Osteocyte (in vitro differentiated cells): ENCODE measurements at regions not wholly inside any gene's neighbourhood (a gene's known extent, or its start where the extent isn't known, plus 50 kb on each side); places are given as distances from the start of the nearest gene placed in this dataset.
"Not testable (repeated sequence)": the region's sequence is repeated elsewhere in the genome, so short reads cannot be mapped to it uniquely, and the experiment has no call there.

ENCODE experiments used
- DNase-seq: peaks from one replicate; pipeline ENCODE4 v3.0.0; 2021; ENCODE audit warnings: mixed read lengths; ENCODE audit not compliant: unreplicated experiment; ENCODE audit errors: extremely low spot score
- H3K27ac Mint-ChIP-seq: one replicate; pipeline ENCODE4 v1.8.0; 2021; ENCODE audit warnings: mild to moderate bottlenecking, mixed read lengths; ENCODE audit not compliant: unreplicated experiment
- H3K27me3 Mint-ChIP-seq: one replicate; pipeline ENCODE4 v1.8.0; 2021; ENCODE audit warnings: mixed read lengths; ENCODE audit not compliant: unreplicated experiment
- H3K36me3 Mint-ChIP-seq: one replicate; pipeline ENCODE4 v1.8.0; 2021; ENCODE audit warnings: mixed read lengths; ENCODE audit not compliant: unreplicated experiment
- H3K4me1 Mint-ChIP-seq: one replicate; pipeline ENCODE4 v1.8.0; 2021; ENCODE audit warnings: mixed read lengths; ENCODE audit not compliant: unreplicated experiment
- H3K4me3 Mint-ChIP-seq: one replicate; pipeline ENCODE4 v1.8.0; 2021; ENCODE audit warnings: mild to moderate bottlenecking, moderate library complexity, mixed read lengths; ENCODE audit not compliant: unreplicated experiment
- H3K9me3 Mint-ChIP-seq: one replicate; pipeline ENCODE4 v1.8.0; 2021; ENCODE audit warnings: mixed read lengths; ENCODE audit not compliant: unreplicated experiment
- CTCF ChIP-seq: fragments of 200-600 bp; sonication (generic); IDR thresholded peaks from 2 replicates; pipeline ENCODE4 v1.5.0; 2021; ENCODE audit warnings: antibody characterized with exemption, mild to moderate bottlenecking, moderate library complexity

DNA sequence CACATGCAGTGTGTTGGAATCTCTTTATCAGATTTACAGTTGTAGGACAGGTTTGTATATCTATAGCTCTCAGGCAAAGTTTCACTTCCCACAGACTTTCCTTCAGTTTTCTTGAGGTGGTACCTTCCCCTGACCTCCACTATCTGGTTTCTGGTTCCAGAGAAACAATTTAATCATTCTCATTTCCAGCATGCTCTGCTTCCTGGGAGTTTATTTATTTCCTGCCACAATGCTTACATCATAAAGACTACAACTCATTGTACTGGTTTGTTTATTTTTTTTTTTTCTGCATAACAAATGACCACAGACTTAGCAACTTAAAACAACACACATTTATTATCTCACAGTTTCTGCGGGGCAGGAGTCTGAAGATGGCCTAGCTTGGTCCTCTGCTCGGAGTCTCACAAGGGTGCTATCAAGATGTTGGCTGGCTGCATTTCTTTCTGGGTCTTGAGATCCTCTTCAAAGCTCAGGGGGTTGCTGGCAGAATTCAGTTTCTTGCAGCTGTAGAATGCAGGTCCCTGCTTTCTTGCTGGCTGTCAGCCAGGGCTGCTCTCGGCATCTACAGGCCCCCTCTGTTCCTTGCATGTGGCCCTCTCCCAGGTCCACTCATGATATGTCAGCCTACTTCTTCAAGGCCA lies 247.7 kb downstream of the ENC1 start:
- H3K4me1 Mint-ChIP-seq = peaks cover 8% of the 10 kb centered on the region
- no peak for DNase-seq
- no peak overlapping the region for H3K4me3 Mint-ChIP-seq

DNA sequence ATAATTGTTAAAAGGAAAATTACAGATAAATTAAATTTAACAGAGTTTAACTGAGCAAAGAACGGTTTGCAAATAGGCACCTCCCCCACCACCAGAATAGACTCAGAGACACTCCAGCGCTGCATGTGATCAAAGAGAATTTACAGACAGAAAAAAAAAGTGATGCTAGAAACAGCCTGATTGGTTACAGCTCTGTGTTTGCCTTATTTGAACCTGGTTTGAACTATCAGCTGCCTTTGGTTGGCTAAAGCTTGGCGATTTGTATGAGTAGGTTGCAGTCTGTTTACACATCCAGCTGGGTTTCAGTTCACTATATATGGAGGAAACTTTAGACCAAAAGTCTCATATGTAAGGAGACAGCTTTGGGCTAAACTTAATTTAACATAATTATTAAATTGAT lies 249.1 kb downstream of the ENC1 start:
- Mint-ChIP-seq H3K27me3 (no peaks in the 10 kb centered on the region), H3K4me1 (peaks cover 8% of the 10 kb centered on the region), H3K9me3 (no peaks in the 10 kb centered on the region), H3K4me3 (no peak overlapping the region), H3K36me3 (no peaks in the 10 kb centered on the region), H3K27ac (no peak overlapping the region)
- TF ChIP-seq CTCF = no peak
- DNase-seq = no peak

More for the DNA sequence above, 247.7 kb downstream of the ENC1 start:
- TF ChIP-seq CTCF = no peak
- H3K27me3 Mint-ChIP-seq = no peaks in the 10 kb centered on the region
- H3K27ac Mint-ChIP-seq = no peak overlapping the region
- no peaks in the 10 kb centered on the region for H3K9me3 Mint-ChIP-seq
- no peaks in the 10 kb centered on the region for H3K36me3 Mint-ChIP-seq

- Mint-ChIP-seq H3K36me3 (no peaks in the 10 kb centered on the region), H3K4me3 (no peak overlapping the region), H3K27me3 (no peaks in the 10 kb centered on the region), H3K27ac (no peak overlapping the region), H3K9me3 (no peaks in the 10 kb centered on the region), H3K4me1 (peaks cover 8% of the 10 kb centered on the region)
- DNase-seq = no peak
- TF ChIP-seq CTCF = no peak
These were observed 249.7 kb downstream of the ENC1 start for GRCh38 chr5:74390822-74391221.

DNA sequence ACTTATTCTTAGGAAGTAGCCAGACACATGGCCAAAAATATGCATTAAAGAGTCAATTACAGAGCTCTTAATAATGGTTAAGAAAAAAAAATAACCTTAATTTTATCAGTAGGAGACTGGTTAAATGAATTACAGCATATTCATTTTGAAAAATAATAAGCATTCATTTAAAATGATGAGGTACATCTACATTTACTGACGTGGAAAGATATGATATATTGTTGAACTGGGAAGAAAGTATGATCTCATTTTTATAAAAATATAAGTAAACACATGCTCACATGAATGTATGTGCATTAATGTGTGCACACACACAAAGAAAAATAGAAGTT lies 250.3 kb downstream of the ENC1 start:
- Mint-ChIP-seq H3K4me1 (peaks cover 10% of the 10 kb centered on the region), H3K9me3 (no peaks in the 10 kb centered on the region), H3K27ac (no peak overlapping the region), H3K36me3 (no peaks in the 10 kb centered on the region), H3K27me3 (no peaks in the 10 kb centered on the region), H3K4me3 (no peak overlapping the region)
- TF ChIP-seq CTCF = no peak
- DNase-seq = no peak

DNA sequence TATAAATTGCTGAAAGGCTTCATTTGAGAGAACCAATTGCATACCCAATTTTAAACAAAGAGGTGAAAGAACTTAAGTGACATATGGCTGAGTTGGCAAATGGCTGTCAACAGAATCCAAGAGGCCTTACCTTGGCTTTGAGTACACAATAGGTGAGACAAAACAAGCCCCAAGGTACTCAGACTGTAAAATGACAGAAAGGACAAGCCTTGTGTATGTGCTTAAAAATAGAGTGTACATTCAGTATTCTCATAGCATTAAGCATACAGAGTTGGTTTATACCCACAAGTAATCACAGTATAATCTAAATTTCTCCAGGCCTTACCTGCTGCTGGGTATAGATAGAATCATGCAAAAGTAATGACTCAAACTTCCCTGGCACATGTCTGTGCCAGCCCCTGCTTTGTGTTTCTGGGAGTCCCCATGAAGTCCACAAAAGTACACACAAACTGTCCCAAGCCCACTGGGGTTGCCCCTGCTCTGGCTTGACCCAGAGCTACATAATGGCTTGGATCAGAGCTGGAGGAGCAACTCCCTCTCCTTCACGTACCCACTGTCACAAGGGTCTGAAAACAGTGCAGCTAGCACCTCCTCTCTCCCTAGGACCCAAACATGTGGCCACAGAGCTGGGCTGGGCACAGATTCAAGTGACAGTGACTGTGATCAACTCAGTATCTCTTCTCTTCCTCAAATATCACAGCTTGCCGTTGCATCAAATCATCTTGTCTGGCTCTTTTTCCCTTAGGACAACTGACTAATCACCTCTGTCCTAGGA lies 250.8 kb downstream of the ENC1 start:
- H3K4me1 Mint-ChIP-seq = peaks cover 15% of the 10 kb centered on the region
- no peak for TF ChIP-seq CTCF
- no peaks in the 10 kb centered on the region for H3K36me3 Mint-ChIP-seq
- H3K27ac Mint-ChIP-seq = no peak overlapping the region
- no peak overlapping the region for H3K4me3 Mint-ChIP-seq
- H3K9me3 Mint-ChIP-seq = no peaks in the 10 kb centered on the region
- peak; percentile 63 for DNase-seq
- H3K27me3 Mint-ChIP-seq = no peaks in the 10 kb centered on the region

DNA sequence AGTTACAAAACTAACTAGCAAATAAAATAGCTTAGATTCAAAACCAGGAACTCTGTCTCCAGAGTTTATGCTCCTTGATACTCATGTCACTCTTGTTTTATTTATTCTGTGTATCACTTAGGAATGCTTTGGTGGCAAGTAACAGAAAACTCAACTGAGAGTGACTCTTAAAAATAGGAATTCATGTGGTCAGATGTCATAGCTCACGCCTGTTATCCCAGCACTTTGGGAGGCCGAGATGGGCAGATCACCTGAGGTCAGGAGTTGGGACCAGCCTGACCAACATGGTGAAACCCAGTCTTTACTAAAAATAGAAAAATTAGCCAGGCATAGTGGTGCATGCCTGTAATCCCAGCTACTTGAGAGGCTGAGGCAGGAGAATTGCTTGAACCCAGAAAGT lies 252.1 kb downstream of the ENC1 start:
- not testable (repeated sequence) for H3K36me3 Mint-ChIP-seq, H3K4me3 Mint-ChIP-seq, H3K27ac Mint-ChIP-seq, H3K9me3 Mint-ChIP-seq, H3K27me3 Mint-ChIP-seq
- peaks cover 28% of the 10 kb centered on the region for H3K4me1 Mint-ChIP-seq
- peak; percentile 10 for DNase-seq
